ACHN (cell line): ENCODE measurements at regions not wholly inside any gene's neighbourhood (a gene's known extent, or its start where the extent isn't known, plus 50 kb on each side); places are given as distances from the start of the nearest gene placed in this dataset.

ENCODE experiments used
- DNase-seq: peaks from one replicate; pipeline ENCODE4 v3.0.0-alpha.2; 2015
- in situ Hi-C: cut with HindIII; loops from 2 replicates; pipeline ENCODE4 v1.10.0; 2017; ENCODE audit warnings: low sequenced_read_pairs, low pct_ligation_motif_present, low pct_unique_long_range_greater_than_20kb

GRCh38 chr1:232463225-232463624, 166.7 kb downstream of the SIPA1L2 start:
- in situ Hi-C loops: no loop called here
- DNase-seq: no peak

- in situ Hi-C loops: no loop called here
- DNase-seq: no peak
Measured at GRCh38 chr1:232462213-232462612, 167.7 kb downstream of the SIPA1L2 start.

DNA sequence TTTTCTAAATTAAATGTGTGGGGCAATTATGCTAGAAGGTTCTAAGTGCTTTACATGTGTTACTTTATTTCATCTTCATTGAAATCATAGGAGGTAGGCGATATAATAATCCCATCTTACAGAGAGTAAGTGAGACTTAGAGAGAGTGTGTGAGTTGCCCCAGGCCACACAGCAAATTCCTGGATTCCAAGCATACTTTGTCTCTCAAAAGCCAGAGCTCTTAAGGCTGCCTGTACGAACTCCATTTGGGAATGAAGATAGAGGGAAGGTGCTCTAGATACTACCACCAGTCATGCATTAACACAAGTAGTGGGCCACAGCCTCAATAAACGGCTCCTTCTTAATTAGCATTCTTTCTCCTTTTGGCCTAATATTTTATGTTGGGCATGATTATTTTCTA, 170.1 kb downstream of the SIPA1L2 start:
- in situ Hi-C loops: no loop called here

GRCh38 chr1:232459087-232459486, 170.8 kb downstream of the SIPA1L2 start:
- DNase-seq: no peak
- in situ Hi-C loops: no loop called here

More for the DNA sequence above, 170.1 kb downstream of the SIPA1L2 start:
- no peak for DNase-seq

DNA sequence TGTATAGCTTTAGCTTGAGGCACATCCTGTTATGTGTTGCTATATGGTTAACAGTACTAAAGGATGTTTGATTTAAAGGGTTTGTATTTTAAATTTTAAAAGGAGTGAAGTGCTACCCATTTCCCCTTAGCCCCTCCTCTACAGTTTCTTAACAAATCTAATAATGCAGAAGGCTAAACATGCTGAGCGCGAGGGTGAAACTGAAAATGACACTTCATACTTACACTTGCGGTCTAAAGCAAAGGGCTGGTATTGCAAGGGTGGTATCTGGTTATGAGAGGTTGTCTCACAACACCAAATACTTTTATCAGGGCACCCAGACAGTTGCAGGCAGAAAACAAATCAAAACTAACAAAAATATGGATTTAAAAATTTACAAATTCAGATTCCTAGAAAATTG, 172.3 kb downstream of the SIPA1L2 start:
- in situ Hi-C loops: no loop called here
- DNase-seq: no peak

DNA sequence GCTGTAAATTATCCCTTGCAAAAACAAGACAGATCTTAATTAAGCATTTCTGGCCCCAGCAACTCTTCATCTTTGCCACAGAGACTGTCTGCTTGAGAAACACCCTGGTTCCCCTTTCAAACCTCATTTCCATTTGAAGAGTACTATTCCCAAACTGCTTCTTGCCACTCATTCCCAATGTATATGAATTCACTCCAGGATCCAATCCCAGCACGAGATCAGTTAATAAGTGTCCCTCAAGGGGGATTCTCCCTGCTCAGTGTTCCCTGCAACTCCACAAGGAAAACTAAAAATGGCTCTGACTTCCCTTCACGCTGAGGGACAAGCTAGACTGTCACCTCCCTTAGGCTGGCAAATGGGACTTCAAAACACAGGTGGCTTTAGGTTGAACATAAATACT, 173.2 kb downstream of the SIPA1L2 start:
- in situ Hi-C loops: no loop called here

DNA sequence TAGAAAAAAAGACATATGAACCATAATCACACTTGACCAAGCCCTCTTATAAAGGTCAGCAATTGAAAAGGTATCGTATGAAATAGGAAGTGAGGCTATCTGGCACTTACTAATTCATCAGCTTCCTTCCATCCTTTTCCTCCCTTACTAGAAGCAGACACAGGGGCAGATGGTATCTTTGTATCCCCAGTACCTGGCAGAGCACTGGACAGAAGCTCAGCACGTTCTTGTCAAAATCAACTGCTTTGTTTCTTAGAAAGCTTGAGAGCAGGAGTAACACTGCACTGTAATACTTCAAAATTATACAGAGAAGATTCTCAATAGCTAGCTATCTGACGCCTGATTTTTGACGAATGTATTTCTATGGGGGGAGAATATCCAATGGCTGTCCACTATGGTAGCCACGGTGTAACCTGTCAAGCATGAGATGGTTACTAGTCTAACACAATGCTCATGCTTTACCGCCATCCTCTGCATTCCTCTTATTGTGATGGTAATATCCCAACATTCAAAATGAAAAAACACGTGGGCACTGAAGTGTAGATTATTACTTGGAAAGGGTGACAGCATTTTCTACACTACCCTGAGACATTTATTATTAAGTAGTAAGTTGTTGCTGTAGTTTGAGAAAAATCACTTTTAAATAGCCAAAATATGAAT, 175.6 kb downstream of the SIPA1L2 start:
- in situ Hi-C loops: no loop called here

More for the DNA sequence above, 173.2 kb downstream of the SIPA1L2 start:
- DNase-seq: no peak

GRCh38 chr1:232452736-232453440, 177.0 kb downstream of the SIPA1L2 start:
- in situ Hi-C loops: no loop called here
- no peak for DNase-seq

More for the DNA sequence above, 175.6 kb downstream of the SIPA1L2 start:
- DNase-seq: no peak

GRCh38 chr1:232452117-232452516, 177.8 kb downstream of the SIPA1L2 start:
- DNase-seq: no peak
- in situ Hi-C loops: no loop called here

DNA sequence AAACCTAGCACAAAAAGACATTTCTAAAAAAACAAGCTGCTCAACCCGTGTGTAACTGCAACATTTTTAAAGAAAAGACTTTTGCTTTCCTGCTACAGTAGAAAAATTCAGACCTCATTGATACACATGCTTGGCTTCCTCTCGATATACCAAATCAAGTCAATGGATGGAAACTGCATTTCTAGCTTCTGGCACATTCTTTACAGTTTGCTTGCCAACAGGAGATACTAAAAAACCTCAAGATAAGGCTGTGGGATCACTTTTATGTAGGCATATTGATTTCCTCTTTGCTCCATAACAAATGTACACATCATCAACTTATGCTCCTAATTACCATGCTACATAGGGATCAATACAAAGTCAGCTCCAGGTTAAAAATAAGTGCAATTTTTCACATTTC, 178.4 kb downstream of the SIPA1L2 start:
- in situ Hi-C loops: no loop called here
- DNase-seq: no peak

GRCh38 chr1:232450615-232451014, 179.3 kb downstream of the SIPA1L2 start:
- in situ Hi-C loops: no loop called here
- no peak for DNase-seq

GRCh38 chr1:232447125-232447524, 182.8 kb downstream of the SIPA1L2 start:
- in situ Hi-C loops: no loop called here
- no peak for DNase-seq

DNA sequence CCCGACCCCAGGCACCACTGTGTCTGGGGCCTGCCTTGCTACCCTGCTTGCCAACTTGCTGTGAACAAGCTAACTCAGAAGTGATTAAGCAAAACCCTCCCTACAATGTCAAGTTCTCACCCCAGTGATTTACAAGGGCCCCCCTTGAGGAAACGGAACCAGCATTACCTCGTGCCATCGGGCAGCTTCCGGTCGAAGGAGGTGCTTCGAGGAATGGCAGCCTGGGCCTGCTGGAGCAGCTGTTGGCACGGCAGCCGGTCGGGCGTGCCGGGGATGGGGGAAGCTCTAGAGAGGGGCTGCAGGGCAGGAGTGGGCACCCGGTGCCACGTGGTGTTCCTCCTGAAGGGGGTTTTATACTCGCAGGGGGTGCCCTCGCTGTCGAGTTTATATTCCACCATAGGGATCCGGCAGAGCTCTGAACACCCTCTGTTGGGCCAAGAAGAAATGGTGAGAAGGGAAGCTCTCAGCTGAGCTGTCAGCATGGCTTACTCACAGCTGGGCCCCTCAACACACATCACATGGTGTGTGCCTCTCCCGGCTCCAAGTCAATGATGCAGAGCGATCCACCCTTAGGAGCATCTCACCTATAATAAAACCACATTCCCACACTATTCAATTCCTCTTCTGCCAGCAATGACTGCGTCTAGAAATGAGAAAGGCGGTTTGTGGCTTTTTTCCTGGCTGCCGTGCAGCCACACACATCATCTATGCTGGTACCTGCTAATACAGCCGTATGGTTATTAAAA, 184.4 kb downstream of the SIPA1L2 start:
- peak; percentile 47 for DNase-seq
- in situ Hi-C loops: no loop called here

DNA sequence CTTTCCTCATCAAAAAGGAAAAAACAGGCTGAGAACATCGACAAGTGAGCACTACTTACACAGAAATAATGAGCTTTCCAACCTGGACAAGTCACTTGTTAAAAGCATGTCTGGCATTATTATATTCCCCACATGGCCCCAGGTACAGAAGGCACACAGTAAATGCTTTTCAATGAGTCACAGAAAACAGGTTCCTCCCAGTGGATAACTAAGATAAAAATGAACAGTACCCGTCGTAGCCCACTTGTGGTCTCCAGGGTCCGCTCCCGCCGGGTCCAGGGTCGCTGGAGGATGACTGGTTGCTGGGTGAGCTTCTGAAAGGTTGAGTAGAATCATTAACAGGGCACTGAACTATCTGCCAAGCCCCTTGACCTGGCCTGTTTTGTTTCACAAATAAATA, 186.6 kb downstream of the SIPA1L2 start:
- in situ Hi-C loops: no loop called here
- DNase-seq: no peak

DNA sequence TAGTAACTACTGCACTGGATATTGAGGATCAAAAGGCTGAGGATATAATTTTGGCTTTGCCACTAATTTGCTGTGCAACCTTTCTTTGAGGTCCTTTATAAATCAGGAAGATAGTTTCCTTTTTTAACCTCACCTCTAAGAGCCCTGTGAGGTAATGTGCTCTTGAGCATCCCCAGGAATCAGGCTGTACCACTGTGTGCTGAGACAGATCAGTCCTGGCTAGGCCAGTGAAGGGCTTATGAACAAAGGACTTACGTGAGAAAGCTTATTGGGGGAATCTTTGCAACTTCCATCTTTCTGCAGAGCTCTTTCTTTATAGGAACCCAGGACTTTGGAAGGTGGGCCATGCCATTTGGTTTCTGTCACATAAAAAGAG, 188.9 kb downstream of the SIPA1L2 start:
- in situ Hi-C loops: no loop called here
- DNase-seq: no peak

GRCh38 chr1:232440325-232441035, 189.5 kb downstream of the SIPA1L2 start:
- DNase-seq: no peak
- in situ Hi-C loops: no loop called here

- in situ Hi-C loops: no loop called here
- DNase-seq: no peak
Measured at GRCh38 chr1:232439011-232439410, 190.9 kb downstream of the SIPA1L2 start.

- no peak for DNase-seq
- in situ Hi-C loops: no loop called here
Measured at GRCh38 chr1:232438476-232438875, 191.5 kb downstream of the SIPA1L2 start.

GRCh38 chr1:232437510-232437909, 192.4 kb downstream of the SIPA1L2 start:
- no peak for DNase-seq
- in situ Hi-C loops: no loop called here
